Esophagus (tissue), 2 donors: ENCODE measurements at regions not wholly inside any gene's neighbourhood (a gene's known extent, or its start where the extent isn't known, plus 50 kb on each side); places are given as distances from the start of the nearest gene placed in this dataset.
"Not testable (repeated sequence)": the region's sequence is repeated elsewhere in the genome, so short reads cannot be mapped to it uniquely, and the experiment has no call there.

Experiments used
- H3K27ac ChIP-seq, 2 donors: one replicate each; pipeline ENCODE4 v1.5.1; 2013; ENCODE audit warnings: low read depth in 2 of 2, mild to moderate bottlenecking in 2 of 2, inconsistent platforms in 1 of 2, low read length in 1 of 2, moderate library complexity in 1 of 2
- H3K27me3 ChIP-seq, 2 donors: one replicate each; pipeline ENCODE4 v1.6.1; 2013; ENCODE audit warnings: low read length in 2 of 2, control low read depth in 1 of 2, mild to moderate bottlenecking in 1 of 2; ENCODE audit not compliant: insufficient read depth in 2 of 2, control insufficient read depth in 1 of 2
- H3K36me3 ChIP-seq, 2 donors: one replicate each; pipeline ENCODE4 v1.6.1; 2013; ENCODE audit warnings: low read length in 1 of 2; ENCODE audit not compliant: control insufficient read depth in 2 of 2, insufficient read depth in 2 of 2
- H3K4me1 ChIP-seq, 2 donors: one replicate each; pipeline ENCODE4 v1.6.1; 2013; ENCODE audit warnings: low read length in 1 of 2; ENCODE audit not compliant: control insufficient read depth in 2 of 2, insufficient read depth in 2 of 2
- H3K4me3 ChIP-seq, 2 donors: one replicate each; pipeline ENCODE4 v1.5.1; 2013; ENCODE audit warnings: low read length in 2 of 2, mild to moderate bottlenecking in 2 of 2, low read depth in 1 of 2, moderate library complexity in 1 of 2
- H3K9me3 ChIP-seq, 2 donors: one replicate each; pipeline ENCODE4 v1.6.1; 2013; ENCODE audit warnings: mild to moderate bottlenecking in 2 of 2, low read depth in 1 of 2, low read length in 1 of 2, moderate library complexity in 1 of 2; ENCODE audit not compliant: control insufficient read depth in 2 of 2, insufficient read depth in 1 of 2
- WGBS, 2 donors: extraction: QIAGEN DNeasy Blood & Tissue Kit; methylation state at CpG; one replicate each; pipeline ENCODE4 v1.1.7; 2013; 5-methylcytosine and 5-hydroxymethylcytosine counted together
- donor health status: healthy with polysubstance abuse.
- donor health status: Bipolar disorder and iron deficiency.

GRCh38 chr5:105872569-105873270 lies 1798.0 kb downstream of the EFNA5 start:
- H3K9me3 ChIP-seq, result no peaks in the 10 kb centered on the region
- H3K27ac ChIP-seq, result no peak overlapping the region
- 73 to 83% methylated on average over 15 of the region's 15 CpGs for WGBS, 2 donors
- no peak overlapping the region for H3K4me3 ChIP-seq
- no peaks in the 10 kb centered on the region for H3K27me3 ChIP-seq
- H3K36me3 ChIP-seq, result no peaks in the 10 kb centered on the region
- H3K4me1 ChIP-seq, result no peaks in the 10 kb centered on the region

- Histone ChIP-seq H3K4me3 (no peak overlapping the region), H3K9me3 (no peaks in the 10 kb centered on the region), H3K36me3 (no peaks in the 10 kb centered on the region), H3K4me1 (no peaks in the 10 kb centered on the region), H3K27me3 (no peaks in the 10 kb centered on the region), H3K27ac (no peak overlapping the region)
- WGBS, 2 donors, result 89 to 93% methylated on average over 1 of the region's 1 CpG
Measured at GRCh38 chr5:105868038-105868780, 1802.5 kb downstream of the EFNA5 start.

GRCh38 chr5:105865834-105866233 lies 1804.9 kb downstream of the EFNA5 start:
- H3K4me3 ChIP-seq, result no peak overlapping the region
- no peaks in the 10 kb centered on the region for H3K27me3 ChIP-seq
- no peaks in the 10 kb centered on the region for H3K36me3 ChIP-seq
- no peaks in the 10 kb centered on the region for H3K4me1 ChIP-seq
- WGBS, 2 donors, result 89 to 94% methylated on average over 1 of the region's 1 CpG
- no peak overlapping the region for H3K27ac ChIP-seq
- no peaks in the 10 kb centered on the region for H3K9me3 ChIP-seq

- not testable (repeated sequence) for H3K27me3 ChIP-seq, H3K36me3 ChIP-seq
- 95 to 97% methylated on average over 22 to 33 of the region's 33 CpGs for WGBS, 2 donors
Measured at GRCh38 chr5:105859350-105859749, 1811.4 kb downstream of the EFNA5 start.

GRCh38 chr5:105849701-105850100 lies 1821.0 kb downstream of the EFNA5 start:
- Histone ChIP-seq H3K27ac (no peak overlapping the region), H3K27me3 (no peaks in the 10 kb centered on the region), H3K4me1 (no peaks in the 10 kb centered on the region), H3K9me3 (no peaks in the 10 kb centered on the region), H3K36me3 (no peaks in the 10 kb centered on the region), H3K4me3 (no peak overlapping the region)
- 63 to 65% methylated on average over 1 of the region's 1 CpG for WGBS, 2 donors

More at GRCh38 chr5:105859350-105859749, 1811.4 kb downstream of the EFNA5 start:
- not testable (repeated sequence) for H3K9me3 ChIP-seq, H3K4me3 ChIP-seq, H3K4me1 ChIP-seq, H3K27ac ChIP-seq

GRCh38 chr5:105840800-105841199 lies 1829.9 kb downstream of the EFNA5 start:
- Histone ChIP-seq H3K4me3 (no peak overlapping the region), H3K36me3 (no peaks in the 10 kb centered on the region), H3K9me3 (no peaks in the 10 kb centered on the region), H3K4me1 (no peaks in the 10 kb centered on the region), H3K27me3 (no peaks in the 10 kb centered on the region), H3K27ac (no peak overlapping the region)
- WGBS, 2 donors, result 69 to 70% methylated on average over 3 of the region's 3 CpGs

GRCh38 chr5:105836887-105837286 lies 1833.8 kb downstream of the EFNA5 start:
- Histone ChIP-seq H3K27me3 (no peaks in the 10 kb centered on the region), H3K27ac (no peak overlapping the region), H3K36me3 (no peaks in the 10 kb centered on the region), H3K4me1 (no peaks in the 10 kb centered on the region), H3K9me3 (no peaks in the 10 kb centered on the region), H3K4me3 (no peak overlapping the region)
- 83 to 86% methylated on average over 1 of the region's 1 CpG for WGBS, 2 donors

GRCh38 chr5:105836268-105836667 lies 1834.5 kb downstream of the EFNA5 start:
- Histone ChIP-seq H3K27me3 (no peaks in the 10 kb centered on the region), H3K27ac (no peak overlapping the region), H3K36me3 (no peaks in the 10 kb centered on the region), H3K9me3 (no peaks in the 10 kb centered on the region), H3K4me3 (no peak overlapping the region), H3K4me1 (no peaks in the 10 kb centered on the region)

- Histone ChIP-seq H3K9me3 (no peaks in the 10 kb centered on the region), H3K4me1 (no peaks in the 10 kb centered on the region), H3K4me3 (no peak overlapping the region), H3K36me3 (no peaks in the 10 kb centered on the region), H3K27me3 (no peaks in the 10 kb centered on the region), H3K27ac (no peak overlapping the region)
- 56 to 70% methylated on average over 1 of the region's 1 CpG for WGBS, 2 donors
Measured at GRCh38 chr5:105828821-105829220, 1841.9 kb downstream of the EFNA5 start.

GRCh38 chr5:105821800-105822199 lies 1848.9 kb downstream of the EFNA5 start:
- Histone ChIP-seq H3K4me1 (no peaks in the 10 kb centered on the region), H3K36me3 (no peaks in the 10 kb centered on the region), H3K4me3 (no peak overlapping the region), H3K27ac (no peak overlapping the region), H3K27me3 (no peaks in the 10 kb centered on the region), H3K9me3 (no peaks in the 10 kb centered on the region)
- 65 to 74% methylated on average over 2 of the region's 2 CpGs for WGBS, 2 donors
